HG03108 (cell line): ENCODE measurements at regions not wholly inside any gene's neighbourhood (a gene's known extent, or its start where the extent isn't known, plus 50 kb on each side); places are given as distances from the start of the nearest gene placed in this dataset.
"Not testable (repeated sequence)": the region's sequence is repeated elsewhere in the genome, so short reads cannot be mapped to it uniquely, and the experiment has no call there.

ENCODE experiments used
- ATAC-seq: cut with Tn5 transposase; IDR thresholded peaks from one replicate; pipeline ENCODE4 v1.9.1; 2021; ENCODE audit warnings: moderate library complexity; ENCODE audit not compliant: unreplicated experiment

GRCh38 chr6:144528743-144529425 is 243.7 kb downstream of the UTRN start:
- ATAC-seq = no peak

GRCh38 chr6:144530118-144530517 is 245.0 kb downstream of the UTRN start:
- ATAC-seq = no peak

- not testable (repeated sequence) for ATAC-seq
These were observed 247.1 kb downstream of the UTRN start for GRCh38 chr6:144532238-144532637.

GRCh38 chr6:144534180-144534579 is 249.0 kb downstream of the UTRN start:
- no peak for ATAC-seq

GRCh38 chr6:144535630-144536029 is 250.5 kb downstream of the UTRN start:
- ATAC-seq = no peak

DNA sequence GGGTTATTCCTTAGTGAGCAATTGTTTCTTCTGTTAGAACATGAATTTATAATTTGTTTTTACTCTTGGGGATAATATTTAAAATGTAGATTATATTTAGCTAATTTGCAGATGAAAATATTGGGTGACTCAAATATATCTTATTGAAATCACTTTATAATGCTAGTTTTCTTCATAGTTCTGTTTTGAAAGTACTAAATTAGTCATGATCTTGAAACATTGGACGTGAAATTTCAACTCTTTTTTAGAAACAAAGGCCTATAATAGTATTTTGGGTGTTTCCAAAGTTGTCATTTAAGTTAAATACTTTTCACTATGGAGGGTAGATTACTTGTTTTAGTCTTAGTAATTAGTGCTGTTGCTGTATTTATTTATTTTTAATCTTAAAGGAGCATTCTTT is 250.9 kb downstream of the UTRN start:
- ATAC-seq = no peak

DNA sequence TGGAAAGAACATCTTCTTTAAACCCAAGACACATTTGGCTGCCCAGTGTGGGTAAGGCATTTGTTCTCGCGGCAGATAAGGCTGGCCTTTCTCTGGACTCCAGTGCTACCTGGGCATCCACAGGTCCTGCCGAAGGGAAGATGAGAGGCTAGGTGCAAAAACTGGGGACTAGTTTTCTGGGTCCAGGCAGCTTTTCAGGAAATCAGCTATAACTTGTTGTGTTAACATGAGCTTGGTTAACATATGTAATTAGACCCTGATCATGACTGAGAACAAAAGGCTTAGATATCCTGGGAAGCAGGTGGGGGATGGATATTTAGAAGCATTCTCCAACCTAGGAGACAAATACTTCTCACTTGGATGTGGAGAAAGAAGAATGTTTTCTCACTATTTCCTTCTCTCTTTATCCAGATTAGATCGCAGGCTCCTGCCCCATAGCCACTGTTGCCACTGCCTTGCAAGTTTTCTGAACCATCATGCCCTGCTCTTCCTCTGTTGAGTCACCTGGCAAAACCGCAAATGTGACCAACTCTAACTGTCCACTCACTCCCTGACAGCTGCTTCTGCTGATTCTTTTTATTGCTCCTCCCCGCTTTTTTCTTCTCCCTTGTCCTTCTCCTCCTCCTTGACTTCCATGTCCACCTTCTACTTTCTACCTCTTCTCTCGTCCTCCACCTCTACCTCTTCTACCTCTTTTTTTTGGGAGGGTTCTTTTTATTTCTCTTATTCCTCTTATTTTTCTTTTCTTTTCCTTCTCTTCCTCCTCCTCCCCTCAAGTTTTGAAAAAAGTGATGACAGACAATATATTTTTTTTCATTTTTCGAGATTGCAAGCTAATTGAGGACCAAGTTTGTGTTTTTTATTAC is 258.1 kb downstream of the UTRN start:
- no peak for ATAC-seq

GRCh38 chr6:144544266-144544830 is 259.2 kb downstream of the UTRN start:
- ATAC-seq = no peak

DNA sequence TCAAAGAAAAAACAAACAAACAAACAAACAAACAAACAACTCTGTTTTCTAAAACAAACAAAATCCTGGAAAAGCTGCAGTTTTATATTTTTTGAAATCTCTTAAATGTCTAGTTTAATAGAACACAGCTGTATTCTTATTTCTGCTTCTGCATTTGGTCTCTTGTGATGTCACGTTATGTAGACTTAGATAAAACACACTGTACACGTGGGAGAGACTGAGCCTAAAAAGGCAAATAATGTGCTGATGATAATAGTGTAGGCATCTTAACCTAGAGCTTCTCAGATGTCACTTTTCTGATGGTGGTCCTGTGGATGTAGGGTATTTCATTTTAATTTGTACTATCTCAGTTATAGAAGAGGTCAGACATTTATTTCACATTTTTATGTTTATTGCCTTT is 261.7 kb downstream of the UTRN start:
- ATAC-seq = no peak

GRCh38 chr6:144547409-144547808 is 262.3 kb downstream of the UTRN start:
- ATAC-seq = no peak

DNA sequence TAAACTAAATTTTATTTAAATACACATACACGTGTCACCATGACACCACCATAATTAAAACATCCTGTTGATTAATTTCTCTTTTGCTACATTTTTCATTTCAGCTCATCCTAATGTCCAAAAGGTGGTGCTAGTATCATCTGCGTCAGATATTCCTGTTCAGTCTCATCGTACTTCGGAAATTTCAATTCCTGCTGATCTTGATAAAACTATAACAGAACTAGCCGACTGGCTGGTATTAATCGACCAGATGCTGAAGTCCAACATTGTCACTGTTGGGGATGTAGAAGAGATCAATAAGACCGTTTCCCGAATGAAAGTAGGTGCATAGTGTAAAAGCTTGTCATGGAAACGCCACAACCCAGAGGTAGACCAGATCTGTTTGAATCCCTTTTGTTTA is 263.4 kb downstream of the UTRN start:
- ATAC-seq = no peak

DNA sequence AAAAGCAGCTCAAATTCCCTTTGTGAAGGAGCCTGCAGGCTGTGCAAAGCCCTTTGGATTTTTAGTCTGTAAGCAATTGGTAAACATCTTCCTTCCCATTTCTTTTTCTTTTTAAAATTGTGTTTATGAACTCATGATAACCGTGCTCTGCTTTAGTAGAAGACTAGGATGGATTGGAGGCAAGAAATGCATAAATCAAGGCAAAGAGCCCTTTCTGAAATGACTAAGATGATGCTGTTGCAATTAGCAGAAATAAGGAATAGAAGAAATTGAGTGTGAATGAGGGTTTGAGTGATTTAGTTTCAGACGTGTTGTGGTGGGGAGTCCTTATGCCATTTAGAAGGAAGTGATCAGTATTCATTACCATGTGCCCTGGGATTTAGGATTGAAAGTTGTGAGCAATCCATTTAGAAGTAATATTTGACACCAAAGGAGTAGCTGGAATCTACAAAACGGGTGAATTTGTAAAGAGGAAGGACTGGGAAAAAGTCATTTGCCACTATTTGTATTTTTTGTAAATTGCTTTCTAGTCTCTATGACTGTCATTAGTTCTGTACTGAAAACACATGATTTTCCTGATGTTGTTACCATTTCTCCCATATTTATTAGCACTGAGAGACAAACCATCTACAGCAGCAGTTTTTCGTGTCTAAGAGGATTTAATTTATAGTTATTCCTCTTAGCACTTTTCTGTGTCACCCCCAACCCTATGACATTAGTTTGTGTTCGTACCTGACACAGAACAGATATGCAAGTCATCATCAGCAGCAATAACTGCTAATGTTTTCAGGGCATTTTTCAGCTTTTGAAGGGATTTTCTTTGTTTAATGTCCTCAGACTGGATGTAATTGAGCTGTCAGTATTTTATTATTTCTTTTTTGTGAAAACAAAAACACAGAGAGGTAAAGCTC is 265.0 kb downstream of the UTRN start:
- ATAC-seq = no peak

DNA sequence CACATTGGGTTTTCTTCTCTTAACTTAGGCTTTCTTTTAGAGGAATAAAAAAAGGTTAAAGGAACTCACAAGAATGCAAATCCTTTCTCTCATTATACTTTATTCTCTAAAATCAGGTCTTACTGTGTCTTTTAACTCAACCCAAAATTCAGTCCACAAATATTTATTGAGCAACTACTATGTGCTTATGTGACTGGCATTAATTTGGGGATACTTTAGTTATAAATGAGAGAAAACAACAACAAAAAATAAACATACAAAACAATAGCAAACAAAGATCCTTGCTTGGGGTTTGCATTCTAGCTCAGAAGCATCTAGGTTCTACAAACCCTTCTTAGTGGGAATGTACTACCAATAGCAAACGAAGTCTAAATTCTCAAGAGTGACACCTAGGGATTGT is 266.2 kb downstream of the UTRN start:
- no peak for ATAC-seq

DNA sequence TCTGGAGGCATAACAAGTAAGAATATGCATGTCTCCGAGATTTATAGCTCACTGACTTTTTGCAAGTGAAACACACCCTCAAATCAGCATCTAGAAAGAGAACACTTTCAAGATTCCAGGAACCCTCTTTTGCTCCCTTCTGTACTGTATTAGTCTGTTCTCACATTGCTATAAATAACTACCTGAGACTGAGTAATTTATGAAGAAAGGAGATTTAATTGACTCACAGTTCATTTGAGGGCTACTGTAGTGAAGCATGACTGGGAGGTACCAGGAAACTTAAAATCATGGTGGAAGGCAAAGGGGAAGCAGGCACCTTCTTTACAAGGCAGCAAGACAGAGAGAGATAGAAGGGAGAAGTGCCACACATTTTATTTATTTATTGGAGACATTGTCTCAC is 269.9 kb downstream of the UTRN start:
- no peak for ATAC-seq

- no peak for ATAC-seq
These were observed 274.9 kb downstream of the UTRN start for GRCh38 chr6:144559865-144560593.

DNA sequence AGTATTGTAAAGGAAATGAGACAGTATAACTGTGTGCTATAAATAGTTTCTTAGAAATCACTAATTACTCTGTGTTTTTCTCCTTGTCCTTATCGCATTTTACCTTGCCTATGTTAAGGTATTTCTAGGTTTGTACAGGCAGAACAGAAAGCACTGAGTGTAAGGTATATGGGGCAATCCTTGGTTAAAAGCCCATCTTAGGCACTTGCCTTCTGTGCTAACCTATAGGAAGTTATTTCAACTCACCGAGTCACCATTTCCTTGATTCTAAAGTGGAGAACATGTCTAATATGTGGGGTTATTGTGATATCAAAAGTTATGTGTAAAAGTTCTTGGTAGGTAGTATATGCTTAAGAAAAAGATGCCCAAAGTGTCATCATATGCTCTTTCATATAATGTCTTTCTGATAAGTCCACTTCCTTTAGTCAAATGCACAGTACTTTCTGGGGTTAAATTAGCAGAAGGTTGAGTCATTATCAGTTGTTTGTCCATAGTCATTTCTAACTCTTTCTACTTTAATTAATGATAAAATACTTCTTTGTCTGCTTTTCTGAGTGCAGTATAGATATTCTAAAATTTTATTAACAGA is 276.4 kb downstream of the UTRN start:
- no peak for ATAC-seq

DNA sequence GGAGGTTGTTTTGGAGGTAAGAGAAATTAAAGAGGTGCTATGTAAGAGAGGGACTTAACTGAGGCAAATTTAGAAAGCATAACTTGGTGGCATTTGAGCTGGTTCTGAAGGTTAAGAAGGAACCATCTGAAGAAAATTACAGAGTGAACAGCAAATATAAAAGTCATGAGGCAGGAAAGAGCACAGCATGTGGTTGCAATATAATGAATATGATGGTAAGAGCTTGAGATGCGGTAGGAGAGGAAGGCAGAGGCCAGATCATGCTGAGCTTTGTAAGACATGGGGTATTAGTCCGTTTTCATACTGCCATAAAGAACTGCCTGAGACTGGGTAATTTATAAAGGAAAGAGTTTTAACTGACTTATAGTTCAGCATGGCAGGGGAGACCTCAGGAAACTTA is 279.1 kb downstream of the UTRN start:
- no peak for ATAC-seq

DNA sequence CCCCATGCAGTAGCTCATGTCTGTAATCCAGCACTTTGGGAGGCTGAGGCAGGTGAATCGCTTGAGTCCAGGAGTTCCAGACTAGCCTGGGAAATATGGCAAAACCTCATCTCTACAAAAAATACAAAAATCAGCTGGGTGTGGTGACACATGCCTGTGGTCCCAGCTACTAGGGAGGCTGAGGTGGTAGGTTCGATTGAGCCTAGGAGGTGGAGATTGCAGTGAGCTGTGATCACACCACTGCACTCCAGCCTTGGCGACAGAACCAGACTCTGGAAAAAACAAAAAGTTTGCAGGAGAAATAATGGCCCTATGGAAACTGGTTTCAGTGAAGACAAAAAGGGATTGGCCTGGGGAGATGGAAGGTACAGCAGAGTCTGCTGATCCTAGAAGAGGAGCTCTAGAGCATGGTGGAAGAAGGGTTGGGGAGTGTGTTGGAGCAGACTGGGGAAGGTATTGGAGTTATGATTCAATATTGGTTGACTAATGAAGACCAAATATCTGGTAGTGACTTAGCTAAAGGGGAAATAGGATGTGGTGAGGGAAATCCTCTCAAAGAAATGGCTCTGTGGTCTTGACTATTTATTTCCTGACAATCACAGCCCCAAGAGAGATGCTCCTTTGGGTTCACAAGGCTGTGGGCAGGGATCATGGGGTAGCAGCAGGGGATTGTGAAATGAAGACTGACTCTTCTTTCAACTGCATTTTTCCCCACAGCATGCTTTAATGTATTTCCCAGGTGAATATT is 281.9 kb downstream of the UTRN start:
- ATAC-seq = no peak

- ATAC-seq = no peak
These were observed 283.1 kb downstream of the UTRN start for GRCh38 chr6:144568241-144568640.
